ENCODE measurements at regions not wholly inside any gene's neighbourhood (a gene's known extent, or its start where the extent isn't known, plus 50 kb on each side); places are given as distances from the start of the nearest gene placed in this dataset.

DNA sequence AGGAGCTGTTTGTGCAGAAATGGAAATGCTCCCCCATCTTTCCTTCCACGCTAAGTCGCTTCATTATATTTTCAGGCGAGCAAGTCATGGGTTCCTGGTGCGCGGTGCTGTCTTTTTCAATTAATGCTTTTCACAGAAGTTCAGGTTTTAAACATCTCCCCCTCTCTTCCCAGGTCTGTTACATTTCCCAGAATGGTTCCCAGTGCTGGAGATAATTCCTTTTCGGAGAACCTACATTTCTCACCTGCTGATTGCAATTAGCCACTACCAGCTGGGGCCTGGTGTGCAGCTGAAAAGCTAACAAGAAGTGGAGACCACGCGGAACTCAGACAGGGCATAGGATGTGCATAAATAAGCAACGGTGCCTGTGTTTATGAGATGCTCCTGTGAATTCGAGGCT is 217.8 kb downstream of the MID1IP1 start:
- TF ChIP-seq CTCF (conservative IDR thresholded peaks at IDR 0.05; ENCODE audit: low read depth, low read length) (no peak), EZH2 (IDR thresholded peaks at IDR 0.05; ENCODE audit: low read length, unreplicated experiment) (no peak), EZH2phosphoT487 (IDR thresholded peaks at IDR 0.05; ENCODE audit: borderline replicate concordance, low read length) (no peak)
